ENCODE measurements at regions not wholly inside any gene's neighbourhood (a gene's known extent, or its start where the extent isn't known, plus 50 kb on each side); places are given as distances from the start of the nearest gene placed in this dataset.
A peak's percentile ranks its signal among the peaks of the same experiment; 100 is the strongest.

DNA sequence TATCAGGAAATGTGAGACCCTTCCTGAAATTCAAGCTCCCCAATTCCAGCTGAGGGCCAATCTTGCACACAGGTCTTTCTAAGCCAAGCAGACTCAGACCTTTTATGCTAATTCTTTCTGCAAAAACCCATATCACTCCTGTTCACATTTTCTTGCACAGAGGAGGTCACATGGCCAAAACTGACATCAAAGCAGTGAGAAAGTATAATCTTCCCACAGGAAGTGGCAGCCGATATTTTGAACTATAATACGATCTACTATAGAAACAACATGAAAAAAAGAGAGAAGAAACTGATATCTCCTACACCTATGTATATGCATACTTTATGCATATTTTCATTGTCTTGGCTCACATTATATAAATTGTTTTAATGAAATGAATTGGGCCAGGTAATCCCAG, 132.9 kb upstream of the SSTR1 start:
- DNase-seq (ENCODE audit: low read depth): no peak
- no peak overlapping the region for H3K4me3 ChIP-seq (ENCODE audit: low read depth, low read length)
- no peak for TF ChIP-seq CTCF (conservative IDR thresholded peaks at IDR 0.05; ENCODE audit: low read depth, low read length)

DNA sequence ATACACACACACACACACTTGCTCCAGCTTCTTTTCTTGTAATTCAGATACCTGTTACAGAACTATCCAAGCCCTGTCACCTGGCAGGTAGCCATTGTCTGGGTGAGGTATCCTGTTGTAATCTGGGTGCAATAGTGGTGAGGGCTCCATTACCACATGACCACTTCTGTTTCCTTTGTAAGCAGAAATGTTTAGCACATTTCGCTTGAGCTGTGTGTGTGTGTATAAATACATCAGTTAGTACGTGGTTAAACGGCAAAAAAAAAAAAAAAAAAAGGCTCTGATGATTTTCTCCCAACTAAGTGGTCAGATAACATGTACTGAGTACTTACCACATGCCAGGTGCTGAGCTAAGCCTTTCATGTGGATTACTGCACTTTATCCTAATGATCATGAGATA, 129.3 kb upstream of the SSTR1 start:
- no peak overlapping the region for H3K4me3 ChIP-seq (ENCODE audit: low read depth, low read length)
- DNase-seq (ENCODE audit: low read depth): peak; percentile 25
- TF ChIP-seq CTCF (conservative IDR thresholded peaks at IDR 0.05; ENCODE audit: low read depth, low read length): no peak

GRCh38 chr14:38079268-38079667, 128.4 kb upstream of the SSTR1 start:
- no peak overlapping the region for H3K4me3 ChIP-seq (ENCODE audit: low read depth, low read length)
- DNase-seq (ENCODE audit: low read depth): peak; percentile 89
- no peak for TF ChIP-seq CTCF (conservative IDR thresholded peaks at IDR 0.05; ENCODE audit: low read depth, low read length)

- peak; percentile 6 for DNase-seq (ENCODE audit: low read depth)
- TF ChIP-seq CTCF (conservative IDR thresholded peaks at IDR 0.05; ENCODE audit: low read depth, low read length): no peak
- H3K4me3 ChIP-seq (ENCODE audit: low read depth, low read length): no peak overlapping the region
Observed at GRCh38 chr14:38079886-38080285, 127.8 kb upstream of the SSTR1 start.

GRCh38 chr14:38080696-38081095, 127.0 kb upstream of the SSTR1 start:
- TF ChIP-seq CTCF (conservative IDR thresholded peaks at IDR 0.05; ENCODE audit: low read depth, low read length): no peak
- H3K4me3 ChIP-seq (ENCODE audit: low read depth, low read length): no peak overlapping the region
- DNase-seq (ENCODE audit: low read depth): peak; percentile 74

DNA sequence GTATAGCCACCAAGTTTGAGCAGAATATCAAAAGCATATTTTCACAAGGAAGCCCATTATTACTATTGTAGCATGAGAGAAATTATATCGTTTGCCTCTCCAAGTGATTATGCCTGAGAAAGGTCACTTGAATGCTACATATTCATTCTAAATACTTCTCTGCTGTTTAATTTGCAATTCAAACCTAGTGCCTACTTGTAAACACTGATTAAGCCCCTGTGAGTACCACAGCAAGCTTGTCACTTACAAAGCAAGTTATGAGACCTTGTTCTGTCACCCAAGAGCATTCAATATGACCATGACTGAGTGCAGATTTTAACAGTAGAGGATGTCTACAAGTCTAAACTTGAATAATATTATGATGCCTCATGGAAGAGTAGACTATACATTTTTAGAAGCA, 124.7 kb upstream of the SSTR1 start:
- DNase-seq (ENCODE audit: low read depth): no peak
- no peak for TF ChIP-seq CTCF (conservative IDR thresholded peaks at IDR 0.05; ENCODE audit: low read depth, low read length)
- H3K4me3 ChIP-seq (ENCODE audit: low read depth, low read length): no peak overlapping the region

GRCh38 chr14:38089123-38089522, 118.6 kb upstream of the SSTR1 start:
- no peak overlapping the region for H3K4me3 ChIP-seq (ENCODE audit: low read depth, low read length)
- TF ChIP-seq CTCF (conservative IDR thresholded peaks at IDR 0.05; ENCODE audit: low read depth, low read length): no peak
- DNase-seq (ENCODE audit: low read depth): no peak
